DND-41 (cell line): ENCODE measurements at regions not wholly inside any gene's neighbourhood (a gene's known extent, or its start where the extent isn't known, plus 50 kb on each side); places are given as distances from the start of the nearest gene placed in this dataset.
A peak's percentile ranks its signal among the peaks of the same experiment; 100 is the strongest.

Experiments used
- ATAC-seq: fragments of 200-7000 bp; cut with Tn5 transposase; 3 replicates; pipeline ENCODE4 v1.9.1; 2021; ENCODE audit warnings: low read depth; ENCODE audit not compliant: insufficient read depth
- DNase-seq: peaks from one replicate; pipeline ENCODE4 v3.0.0-alpha.2; 2020
- H2AFZ ChIP-seq: 2 replicates; pipeline ENCODE4 v1.6.0; 2012; ENCODE audit warnings: low read depth, low read length
- H3K27ac ChIP-seq: 2 replicates; pipeline ENCODE4 v1.5.1; 2012; ENCODE audit warnings: low read length, inconsistent platforms
- H3K27me3 ChIP-seq: fragments of 200-600 bp; sonication (generic); 2 replicates; pipeline ENCODE4 v1.6.0; 2012; ENCODE audit warnings: low read length, mild to moderate bottlenecking, inconsistent platforms; ENCODE audit not compliant: insufficient read depth, poor library complexity
- H3K36me3 ChIP-seq: 2 replicates; pipeline ENCODE4 v1.5.1; 2012; ENCODE audit warnings: low read length, inconsistent platforms; ENCODE audit not compliant: insufficient read depth
- H3K4me1 ChIP-seq: 2 replicates; pipeline ENCODE4 v1.5.1; 2012; ENCODE audit warnings: mild to moderate bottlenecking, low read length; ENCODE audit not compliant: insufficient read depth
- H3K4me2 ChIP-seq: 2 replicates; pipeline ENCODE4 v1.6.0; 2012; ENCODE audit warnings: mild to moderate bottlenecking, moderate library complexity, low read length, inconsistent platforms; ENCODE audit not compliant: insufficient read depth
- H3K4me3 ChIP-seq, 2 experiments: fragments of 200-600 bp in 1 of 2; shearing (Covaris generic) in 1 of 2; 2 replicates each; pipeline ENCODE4 v1.5.1; 2012 to 2016; ENCODE audit warnings: inconsistent platforms in 2 of 2, low read length in 2 of 2, mild to moderate bottlenecking in 2 of 2, low read depth in 1 of 2, moderate library complexity in 1 of 2
- H3K79me2 ChIP-seq: 2 replicates; pipeline ENCODE4 v1.6.0; 2012; ENCODE audit warnings: low read length, inconsistent platforms; ENCODE audit not compliant: insufficient read depth
- H3K9ac ChIP-seq: 2 replicates; pipeline ENCODE4 v1.6.0; 2012; ENCODE audit warnings: low read depth, mild to moderate bottlenecking, inconsistent platforms, low read length, moderate library complexity
- H3K9me3 ChIP-seq: 2 replicates; pipeline ENCODE4 v1.5.1; 2012; ENCODE audit warnings: low read length, moderate library complexity, mild to moderate bottlenecking, inconsistent platforms; ENCODE audit not compliant: insufficient read depth, severe bottlenecking
- H4K20me1 ChIP-seq: 2 replicates; pipeline ENCODE4 v1.6.0; 2012; ENCODE audit warnings: low read length; ENCODE audit not compliant: insufficient read depth
- CTCF ChIP-seq: IDR thresholded peaks from 2 replicates; pipeline ENCODE4 v1.5.1; 2012; ENCODE audit warnings: borderline replicate concordance, low read length, moderate library complexity, mild to moderate bottlenecking; ENCODE audit not compliant: poor library complexity, severe bottlenecking; ENCODE audit errors: extremely low read depth
- EZH2 ChIP-seq: IDR thresholded peaks from 3 replicates; pipeline ENCODE4 v1.6.1; 2012; ENCODE audit warnings: borderline replicate concordance, low read depth, mild to moderate bottlenecking, moderate library complexity, low read length, inconsistent platforms; ENCODE audit not compliant: severe bottlenecking

- H3K9me3 ChIP-seq: no peaks in the 10 kb centered on the region
- H3K9ac ChIP-seq: no peak overlapping the region
- no peak overlapping the region for H3K27ac ChIP-seq
- H3K27me3 ChIP-seq: no peaks in the 10 kb centered on the region
- H3K36me3 ChIP-seq: no peaks in the 10 kb centered on the region
- no peak overlapping the region for H3K4me3 ChIP-seq
- TF ChIP-seq EZH2 (no peak), CTCF (no peak)
- H2AFZ ChIP-seq: peak overlapping the region; percentile 20; the same call in 1 of the 2 replicates
- DNase-seq (no peak), ATAC-seq (no peak)
- H3K4me1 ChIP-seq: peaks cover 41% of the 10 kb centered on the region
- H3K79me2 ChIP-seq: no peaks in the 10 kb centered on the region
- no peak overlapping the region for H3K4me2 ChIP-seq
- no peaks in the 10 kb centered on the region for H4K20me1 ChIP-seq
Measured at GRCh38 chr3:187971629-187972028, 182.3 kb upstream of the LPP start.

DNA sequence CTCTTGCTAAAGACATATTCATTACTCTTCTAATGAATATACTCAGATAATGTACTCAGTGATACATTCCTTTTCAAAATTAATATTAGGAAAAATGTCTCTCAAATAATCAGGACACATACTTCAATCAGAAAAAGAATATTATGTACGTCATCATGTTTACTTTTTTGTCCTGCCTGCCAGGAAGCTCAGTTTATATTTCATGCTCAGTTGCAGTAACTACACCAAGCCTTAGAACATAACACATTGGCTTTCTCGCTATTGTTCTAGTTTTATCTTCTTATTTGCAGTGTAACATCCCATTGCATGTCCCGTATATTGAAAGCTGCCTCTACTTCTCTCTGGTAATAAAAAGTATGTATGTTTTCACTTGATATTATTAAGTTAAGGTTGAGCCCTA is 181.5 kb upstream of the LPP start:
- H3K4me1 ChIP-seq: peaks cover 36% of the 10 kb centered on the region

DNA sequence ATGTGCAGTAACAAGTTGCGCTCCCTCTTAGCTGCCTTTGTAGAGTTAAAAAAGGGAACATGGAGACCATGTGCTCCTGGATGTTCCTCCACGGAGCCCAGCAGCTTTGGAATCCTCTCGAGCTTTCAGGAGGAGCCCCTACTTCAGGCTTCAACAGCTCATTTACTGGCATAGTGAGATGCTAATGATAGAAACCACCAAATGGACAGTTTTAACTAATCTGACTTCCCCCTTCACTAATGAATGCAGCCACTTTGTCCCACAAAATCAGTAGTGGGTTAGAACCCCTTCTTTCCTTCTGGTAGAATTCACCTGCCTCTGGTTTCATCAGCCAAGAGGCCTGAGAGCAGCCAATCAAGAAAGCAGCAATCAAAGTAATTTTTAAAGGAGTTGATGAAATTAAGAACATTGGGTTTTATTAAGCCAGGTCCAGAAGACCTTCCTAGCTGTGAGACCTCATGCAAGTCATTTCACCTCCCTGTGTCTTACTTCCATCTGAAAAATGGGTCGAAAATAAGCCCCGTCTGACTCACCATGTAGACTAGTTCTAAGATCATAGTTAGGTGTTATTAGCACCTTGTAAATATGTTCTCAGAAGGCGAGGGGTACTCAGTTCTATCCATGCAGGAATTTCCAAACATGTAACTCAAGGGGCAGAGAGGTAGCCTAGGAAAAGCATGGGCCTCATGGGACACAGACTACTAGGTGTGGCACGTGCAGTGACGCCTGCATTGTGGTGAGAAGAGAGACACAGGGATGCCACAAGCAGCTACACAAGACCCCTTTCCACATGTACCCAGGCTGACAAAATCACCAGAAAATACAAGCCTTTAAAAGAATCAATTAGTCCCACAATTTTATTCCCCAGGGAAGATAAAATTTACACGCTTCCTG is 179.7 kb upstream of the LPP start:
- H3K9me3 ChIP-seq: no peaks in the 10 kb centered on the region
- H3K27ac ChIP-seq: peak overlapping the region; percentile 81
- H3K79me2 ChIP-seq: no peaks in the 10 kb centered on the region
- peak; percentile 72 for ATAC-seq
- DNase-seq: peak; percentile 64
- peak overlapping the region in 1 of 2 experiments; percentile 30; a peak in 1 of 4 replicates for H3K4me3 ChIP-seq
- H3K27me3 ChIP-seq: no peaks in the 10 kb centered on the region
- TF ChIP-seq EZH2 (no peak), CTCF (no peak)
- peak overlapping the region; percentile 49 for H2AFZ ChIP-seq
- no peaks in the 10 kb centered on the region for H4K20me1 ChIP-seq
- H3K4me2 ChIP-seq: peak overlapping the region; percentile 54
- H3K4me1 ChIP-seq: peaks cover 51% of the 10 kb centered on the region
- peak overlapping the region; percentile 38 for H3K9ac ChIP-seq
- no peaks in the 10 kb centered on the region for H3K36me3 ChIP-seq

More for the DNA sequence above, 181.5 kb upstream of the LPP start:
- no peak overlapping the region for H2AFZ ChIP-seq
- H3K79me2 ChIP-seq: no peaks in the 10 kb centered on the region
- no peaks in the 10 kb centered on the region for H3K9me3 ChIP-seq
- H3K9ac ChIP-seq: no peak overlapping the region
- TF ChIP-seq EZH2: no peak
- no peak for TF ChIP-seq CTCF
- H3K4me2 ChIP-seq: no peak overlapping the region
- no peaks in the 10 kb centered on the region for H3K27me3 ChIP-seq
- DNase-seq (no peak), ATAC-seq (no peak)
- H3K27ac ChIP-seq: no peak overlapping the region
- H4K20me1 ChIP-seq: no peaks in the 10 kb centered on the region
- H3K4me3 ChIP-seq: no peak overlapping the region
- H3K36me3 ChIP-seq: no peaks in the 10 kb centered on the region
